ENCODE measurements at regions not wholly inside any gene's neighbourhood (a gene's known extent, or its start where the extent isn't known, plus 50 kb on each side); places are given as distances from the start of the nearest gene placed in this dataset.

GRCh38 chr1:157403608-157404007, 148.7 kb downstream of the FCRL5 start:
- TF ChIP-seq, protein P1, sequence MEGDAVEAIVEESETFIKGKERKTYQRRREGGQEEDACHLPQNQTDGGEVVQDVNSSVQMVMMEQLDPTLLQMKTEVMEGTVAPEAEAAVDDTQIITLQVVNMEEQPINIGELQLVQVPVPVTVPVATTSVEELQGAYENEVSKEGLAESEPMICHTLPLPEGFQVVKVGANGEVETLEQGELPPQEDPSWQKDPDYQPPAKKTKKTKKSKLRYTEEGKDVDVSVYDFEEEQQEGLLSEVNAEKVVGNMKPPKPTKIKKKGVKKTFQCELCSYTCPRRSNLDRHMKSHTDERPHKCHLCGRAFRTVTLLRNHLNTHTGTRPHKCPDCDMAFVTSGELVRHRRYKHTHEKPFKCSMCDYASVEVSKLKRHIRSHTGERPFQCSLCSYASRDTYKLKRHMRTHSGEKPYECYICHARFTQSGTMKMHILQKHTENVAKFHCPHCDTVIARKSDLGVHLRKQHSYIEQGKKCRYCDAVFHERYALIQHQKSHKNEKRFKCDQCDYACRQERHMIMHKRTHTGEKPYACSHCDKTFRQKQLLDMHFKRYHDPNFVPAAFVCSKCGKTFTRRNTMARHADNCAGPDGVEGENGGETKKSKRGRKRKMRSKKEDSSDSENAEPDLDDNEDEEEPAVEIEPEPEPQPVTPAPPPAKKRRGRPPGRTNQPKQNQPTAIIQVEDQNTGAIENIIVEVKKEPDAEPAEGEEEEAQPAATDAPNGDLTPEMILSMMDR (IDR thresholded peaks at IDR 0.05; ENCODE audit: extremely low read depth, missing control alignments), result no peak

GRCh38 chr1:157403203-157403602, 149.1 kb downstream of the FCRL5 start:
- TF ChIP-seq, protein P1 (IDR thresholded peaks at IDR 0.05; ENCODE audit: extremely low read depth, missing control alignments), result no peak
- DNase-seq (ENCODE audit: low spot score), result peak; percentile 38

More at GRCh38 chr1:157403608-157404007, 148.7 kb downstream of the FCRL5 start:
- no peak for DNase-seq (ENCODE audit: low spot score)

- TF ChIP-seq, protein P1 (IDR thresholded peaks at IDR 0.05; ENCODE audit: extremely low read depth, missing control alignments), result no peak
- no peak for DNase-seq (ENCODE audit: low spot score)
Measured at GRCh38 chr1:157400766-157401165, 151.5 kb downstream of the FCRL5 start.

DNA sequence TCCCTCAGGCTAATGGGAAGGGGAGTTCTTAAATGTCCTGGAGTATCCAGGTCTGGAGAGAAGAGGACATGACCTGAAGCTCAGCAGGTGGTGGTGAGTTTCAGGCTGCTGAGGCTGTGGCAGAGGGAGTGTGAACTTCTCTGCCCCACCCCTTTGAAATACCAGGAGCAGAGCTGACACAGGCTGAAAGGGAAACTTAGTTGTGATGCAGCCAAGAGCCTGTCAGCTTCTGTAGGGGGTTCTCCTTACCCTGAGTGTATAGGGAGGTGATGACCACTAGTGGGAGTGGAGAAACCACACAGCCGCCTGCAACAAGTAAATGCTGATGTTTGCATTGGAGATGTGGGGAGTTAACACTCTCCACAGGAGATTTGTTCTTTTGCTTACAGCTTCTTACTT, 152.3 kb downstream of the FCRL5 start:
- TF ChIP-seq, protein P1 (IDR thresholded peaks at IDR 0.05; ENCODE audit: extremely low read depth, missing control alignments), result no peak
- DNase-seq (ENCODE audit: low spot score), result peak; percentile 37

- DNase-seq (ENCODE audit: low spot score), result no peak
- TF ChIP-seq, protein P1 (IDR thresholded peaks at IDR 0.05; ENCODE audit: extremely low read depth, missing control alignments), result no peak
Measured at GRCh38 chr1:157399343-157399983, 152.9 kb downstream of the FCRL5 start.

DNA sequence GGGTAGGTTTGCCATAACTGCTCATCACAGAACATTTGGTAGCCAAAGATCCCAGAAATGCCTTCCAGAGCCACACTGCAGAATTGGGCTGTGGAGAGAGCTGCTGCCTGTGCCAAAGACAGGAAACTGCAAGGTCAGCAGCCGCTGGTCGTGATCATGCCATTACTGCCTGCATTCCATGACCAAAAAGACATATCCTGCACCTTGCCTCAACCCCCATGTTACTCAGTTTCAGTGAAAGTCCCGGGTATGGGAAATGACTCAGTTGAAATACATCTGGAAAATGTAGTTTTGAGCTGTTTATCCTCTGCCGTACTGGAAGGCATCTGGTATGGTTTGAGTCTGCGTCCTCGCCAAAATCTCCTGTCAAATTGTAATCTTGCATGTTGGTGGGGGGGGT, 161.7 kb downstream of the FCRL5 start:
- no peak for DNase-seq (ENCODE audit: low spot score)

GRCh38 chr1:157388057-157388456, 164.3 kb downstream of the FCRL5 start:
- TF ChIP-seq, protein P1 (IDR thresholded peaks at IDR 0.05; ENCODE audit: extremely low read depth, missing control alignments), result no peak
- DNase-seq (ENCODE audit: low spot score), result no peak

More for the DNA sequence above, 161.7 kb downstream of the FCRL5 start:
- TF ChIP-seq, protein P1 (IDR thresholded peaks at IDR 0.05; ENCODE audit: extremely low read depth, missing control alignments), result no peak

Data from GM20000 (cell line).